ENCODE measurements at regions not wholly inside any gene's neighbourhood (a gene's known extent, or its start where the extent isn't known, plus 50 kb on each side); places are given as distances from the start of the nearest gene placed in this dataset.
"Not testable (repeated sequence)": the region's sequence is repeated elsewhere in the genome, so short reads cannot be mapped to it uniquely, and the experiment has no call there.

DNA sequence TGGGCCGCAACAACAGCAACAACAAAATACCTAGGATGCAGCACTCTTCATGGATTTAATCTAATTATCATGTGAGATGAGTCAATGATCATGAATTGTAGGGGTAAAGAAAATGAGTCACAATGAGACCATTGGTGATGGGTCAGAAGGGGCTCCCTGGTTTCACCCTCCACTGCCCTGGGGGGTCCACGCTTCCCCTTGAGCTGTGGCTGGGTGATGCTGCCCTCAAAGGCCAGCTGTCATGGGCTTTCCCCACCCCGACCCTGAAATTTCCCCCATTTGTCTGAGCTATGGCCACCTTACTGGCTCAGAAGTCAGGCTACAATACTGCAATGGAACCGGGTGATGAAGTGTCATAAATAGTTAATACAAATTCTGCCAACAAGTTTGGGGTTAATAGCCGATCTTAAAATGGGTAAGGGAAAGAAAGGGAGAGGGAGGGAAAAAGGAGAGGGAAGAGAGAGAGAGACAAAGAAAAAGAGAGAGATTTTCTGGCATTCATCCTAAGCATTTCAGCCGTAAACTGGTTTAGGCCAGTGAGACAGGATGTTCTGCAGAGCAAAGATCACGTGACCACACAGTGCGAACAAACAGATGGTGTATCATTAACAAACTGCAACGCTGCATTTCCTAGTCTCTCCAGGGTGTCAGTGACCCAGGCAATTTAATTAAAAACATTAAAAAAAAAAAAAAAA is 143.4 kb upstream of the ERRFI1 start:
- DNase-seq (ENCODE audit: low read depth in 2 of 2) = peak in 1 of 2 donors; percentile 21

DNA sequence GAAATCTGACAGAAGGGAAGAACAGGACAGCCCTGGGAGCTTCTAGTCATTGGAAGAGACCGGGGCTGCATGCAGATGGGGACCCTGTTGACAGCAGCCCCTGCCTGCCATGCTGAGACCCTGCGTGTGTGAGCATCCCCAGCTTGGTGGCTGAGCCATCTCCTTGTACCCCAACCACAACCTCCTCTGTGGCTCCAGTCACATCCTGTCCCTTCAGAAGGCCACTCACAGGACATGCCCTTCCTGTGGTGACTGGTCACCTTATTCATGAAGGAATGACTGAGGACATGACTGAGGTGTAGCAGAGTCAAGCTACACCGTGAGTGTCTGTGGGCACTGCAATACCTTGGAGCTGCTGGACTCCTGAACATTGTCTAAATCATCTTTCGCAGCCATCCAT is 141.8 kb upstream of the ERRFI1 start:
- no peak for DNase-seq (ENCODE audit: low read depth in 2 of 2)

- DNase-seq (ENCODE audit: low read depth in 2 of 2) = no peak
These were observed 140.3 kb upstream of the ERRFI1 start for GRCh38 chr1:8166406-8166805.

DNA sequence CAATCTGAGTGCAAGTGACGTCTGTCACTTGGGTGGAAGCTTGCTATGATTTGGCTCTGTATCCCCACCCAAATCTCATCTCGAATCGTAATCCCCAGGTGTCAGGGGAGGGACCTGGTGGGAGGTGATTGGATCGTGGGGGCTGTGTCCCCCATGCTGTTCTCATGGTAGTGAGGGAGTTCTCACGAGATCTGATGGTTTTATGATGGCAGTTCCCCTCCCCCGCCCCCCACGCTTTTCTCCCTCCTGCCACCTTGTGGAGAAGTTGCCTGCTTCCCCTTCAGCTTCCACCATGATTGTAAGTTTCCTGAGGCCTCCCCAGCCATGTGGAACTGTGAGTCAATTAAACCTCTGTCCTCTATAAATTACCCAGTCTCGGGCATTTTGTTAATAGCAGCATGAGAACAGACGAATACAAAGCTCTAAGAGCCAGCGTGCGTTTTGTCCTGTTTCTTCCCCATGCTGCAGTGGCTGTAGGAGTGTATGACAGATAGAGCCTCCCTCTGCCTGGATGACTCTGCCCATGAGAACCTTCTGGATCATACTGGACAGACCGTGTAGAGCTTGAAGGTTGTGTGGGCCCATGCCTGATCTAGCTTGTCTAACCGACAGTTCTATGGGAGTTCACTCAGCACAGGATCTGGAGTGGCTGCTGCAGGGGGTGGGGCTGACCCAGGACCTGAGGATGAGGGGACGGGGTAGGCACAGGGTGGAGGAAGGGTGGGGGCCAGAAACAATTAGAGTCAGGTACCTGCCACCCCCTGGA is 139.7 kb upstream of the ERRFI1 start:
- DNase-seq (ENCODE audit: low read depth in 2 of 2) = no peak

DNA sequence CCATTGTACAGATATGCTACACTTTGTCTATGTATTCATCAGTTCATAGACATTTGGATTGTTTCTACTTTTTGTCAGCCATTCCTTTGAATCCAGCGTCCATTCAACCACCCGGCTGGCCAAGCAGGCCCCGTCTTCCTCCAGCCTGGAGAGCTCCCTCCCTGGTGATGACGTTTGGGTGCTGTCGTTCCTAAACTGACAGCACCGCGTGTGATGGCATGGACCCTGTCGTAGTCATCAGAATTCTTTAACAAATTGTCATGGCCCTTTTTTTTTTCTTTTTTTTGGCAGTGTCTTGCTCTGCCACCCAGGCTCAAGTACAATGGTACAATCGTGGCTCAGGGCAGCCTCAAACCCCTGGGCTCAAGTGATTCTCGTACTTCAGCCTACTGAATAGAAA is 138.6 kb upstream of the ERRFI1 start:
- no peak for DNase-seq (ENCODE audit: low read depth in 2 of 2)

GRCh38 chr1:8163039-8163438 is 136.9 kb upstream of the ERRFI1 start:
- DNase-seq (ENCODE audit: low read depth in 2 of 2) = no peak

GRCh38 chr1:8162168-8162567 is 136.1 kb upstream of the ERRFI1 start:
- DNase-seq (ENCODE audit: low read depth in 2 of 2) = no peak

DNA sequence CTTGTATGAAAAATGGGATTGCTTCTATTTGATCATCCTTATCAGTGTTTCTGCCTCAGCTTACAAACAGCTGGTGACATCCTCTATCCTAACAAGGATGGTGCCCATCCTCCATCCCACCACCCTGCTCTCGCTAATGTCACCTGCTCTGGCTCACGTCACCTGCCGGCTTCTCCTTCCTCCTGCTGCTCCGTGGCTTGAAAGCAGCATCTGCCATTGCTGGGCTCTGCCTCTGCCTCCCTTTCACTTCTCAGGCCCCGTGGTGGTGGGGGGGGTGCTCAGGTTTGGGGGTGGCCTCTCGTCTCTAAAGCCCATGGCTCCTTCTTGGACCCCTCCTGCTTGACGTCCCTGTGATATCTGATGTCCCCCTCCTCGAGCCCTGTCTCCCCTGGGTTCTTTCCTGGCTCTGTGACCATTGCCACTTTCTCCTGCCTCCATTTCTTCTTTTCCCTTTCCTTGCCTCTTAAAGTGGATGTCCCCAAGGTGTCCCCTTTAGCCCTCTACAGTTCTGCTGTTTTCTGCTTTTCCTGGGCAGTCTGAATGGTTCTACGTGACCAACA is 135.5 kb upstream of the ERRFI1 start:
- DNase-seq (ENCODE audit: low read depth in 2 of 2) = no peak

- DNase-seq (ENCODE audit: low read depth in 2 of 2) = no peak
These were observed 133.4 kb upstream of the ERRFI1 start for GRCh38 chr1:8159470-8160024.

DNA sequence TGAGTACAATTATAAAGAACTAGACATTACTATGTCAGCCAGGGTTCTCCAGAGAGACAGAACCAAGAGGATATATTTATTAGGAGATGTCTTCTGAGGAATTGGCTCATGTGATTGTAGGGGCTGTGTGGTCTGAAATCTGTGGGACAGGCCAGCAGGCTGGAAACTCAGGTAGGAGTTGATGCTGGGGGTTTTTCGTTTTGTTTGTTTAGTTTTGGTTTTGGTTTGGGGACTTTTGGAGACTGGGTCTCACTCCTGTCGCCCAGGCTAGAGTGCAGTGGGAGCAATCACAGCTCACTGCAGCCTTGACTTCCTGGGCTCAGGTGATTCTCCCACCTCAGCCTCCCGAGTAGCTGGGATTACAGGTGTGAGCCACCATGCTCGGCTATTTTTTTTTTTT is 132.9 kb upstream of the ERRFI1 start:
- DNase-seq (ENCODE audit: low read depth in 2 of 2) = no peak

- DNase-seq (ENCODE audit: low read depth in 2 of 2) = no peak
These were observed 131.7 kb upstream of the ERRFI1 start for GRCh38 chr1:8157765-8158164.

GRCh38 chr1:8155528-8156186 is 129.5 kb upstream of the ERRFI1 start:
- no peak for DNase-seq (ENCODE audit: low read depth in 2 of 2)

DNA sequence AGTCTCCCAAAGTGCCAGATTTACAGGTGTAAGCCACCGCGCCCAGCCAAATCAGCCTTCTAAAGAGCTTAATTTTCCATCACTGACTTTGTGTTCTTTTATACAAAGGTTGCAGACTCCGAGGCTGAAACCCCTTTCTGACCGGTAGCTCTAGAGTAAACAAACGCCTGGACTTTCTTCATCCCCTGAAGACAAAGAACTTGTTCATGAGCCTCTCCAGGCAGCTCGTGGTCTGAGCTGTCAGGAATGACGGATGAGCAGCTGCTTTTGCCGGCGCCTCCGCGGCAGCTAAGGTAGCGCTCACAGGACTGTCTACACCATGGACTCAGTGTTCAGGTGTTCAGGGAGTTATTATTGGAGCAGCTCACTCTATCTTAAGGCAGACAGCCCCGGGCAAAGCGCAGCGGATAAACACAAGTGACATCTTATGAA is 128.5 kb upstream of the ERRFI1 start:
- DNase-seq (ENCODE audit: low read depth in 2 of 2) = no peak

DNA sequence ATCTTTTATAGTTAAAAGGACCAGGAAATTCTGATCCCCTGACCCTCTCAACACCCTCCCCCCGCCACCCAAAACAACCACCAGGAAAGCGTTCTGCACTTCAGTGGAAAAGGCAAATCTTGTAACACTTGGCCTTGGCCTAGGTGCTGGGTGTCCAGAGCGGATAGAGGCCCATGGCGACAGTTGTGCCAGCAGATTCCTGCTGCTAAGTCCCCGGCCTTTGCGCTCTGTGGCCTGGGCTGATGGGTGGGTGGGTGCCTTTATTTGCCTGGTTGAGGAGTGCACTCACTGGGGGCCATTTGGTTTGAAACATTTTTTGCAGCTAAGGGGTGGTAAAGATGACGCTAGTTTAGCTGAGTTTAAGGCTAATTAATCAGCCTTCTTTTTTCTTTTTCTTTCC is 127.9 kb upstream of the ERRFI1 start:
- DNase-seq (ENCODE audit: low read depth in 2 of 2) = no peak

- DNase-seq (ENCODE audit: low read depth in 2 of 2) = peak in 1 of 2 donors; percentile 6
These were observed 126.9 kb upstream of the ERRFI1 start for GRCh38 chr1:8152731-8153702.

DNA sequence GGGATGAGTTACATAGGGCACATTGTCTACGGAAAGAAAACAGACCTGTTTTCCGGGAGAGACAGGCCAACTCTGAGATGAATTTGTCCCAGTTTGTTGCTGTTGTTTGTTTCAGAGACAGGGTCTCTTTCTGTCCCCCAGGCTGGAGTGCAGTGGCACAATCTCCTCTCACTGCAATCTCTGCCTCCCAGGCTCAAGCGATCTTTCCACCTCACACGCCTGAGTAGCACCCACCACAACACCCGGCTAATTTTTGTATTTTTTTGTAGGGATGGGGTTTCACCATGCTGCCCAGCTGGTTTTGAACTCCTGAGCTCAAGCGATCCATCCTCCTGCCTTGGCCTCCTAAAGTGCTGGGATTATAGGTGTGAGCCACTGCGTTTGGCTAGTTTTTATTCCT is 125.5 kb upstream of the ERRFI1 start:
- no peak for DNase-seq (ENCODE audit: low read depth in 2 of 2)

DNA sequence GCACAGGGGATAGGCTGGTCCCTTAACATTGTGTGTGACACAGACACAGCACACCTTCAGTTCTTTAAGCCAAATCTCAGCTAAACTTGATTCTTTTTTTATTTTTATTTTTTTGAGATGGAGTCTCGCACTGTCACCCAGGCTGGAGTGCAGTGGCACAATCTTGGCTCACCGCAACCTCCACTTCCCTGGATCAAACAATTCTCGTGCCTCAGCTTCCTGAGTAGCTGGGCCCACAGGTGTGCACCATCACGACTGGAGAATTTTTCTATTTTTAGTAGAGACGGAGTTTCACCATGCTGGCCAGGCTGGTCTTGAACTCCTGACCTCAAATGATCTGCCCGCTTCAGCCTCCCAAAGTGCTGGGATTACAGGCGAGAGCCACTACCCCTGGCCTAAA is 123.6 kb upstream of the ERRFI1 start:
- not testable (repeated sequence) for DNase-seq (ENCODE audit: low read depth in 2 of 2)

DNA sequence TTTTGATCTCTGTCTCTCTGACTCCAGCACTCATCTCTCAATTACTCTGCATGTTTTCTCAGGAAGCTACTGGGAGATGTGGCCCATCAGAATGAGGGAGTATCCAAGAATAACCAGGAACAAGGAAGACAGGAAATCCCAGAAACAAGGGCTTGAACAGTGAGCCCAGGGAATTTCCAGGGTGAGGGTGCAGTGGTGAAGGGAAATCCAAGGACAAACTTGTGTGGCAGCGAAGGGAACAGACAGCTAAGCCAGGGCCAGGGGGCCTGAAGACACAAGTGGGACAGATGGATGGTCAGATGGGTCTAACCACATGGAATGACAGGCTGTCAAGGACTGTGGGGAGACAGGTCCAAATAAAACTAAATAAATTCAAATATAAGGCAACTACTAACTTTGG is 121.8 kb upstream of the ERRFI1 start:
- DNase-seq (ENCODE audit: low read depth in 2 of 2) = no peak

DNA sequence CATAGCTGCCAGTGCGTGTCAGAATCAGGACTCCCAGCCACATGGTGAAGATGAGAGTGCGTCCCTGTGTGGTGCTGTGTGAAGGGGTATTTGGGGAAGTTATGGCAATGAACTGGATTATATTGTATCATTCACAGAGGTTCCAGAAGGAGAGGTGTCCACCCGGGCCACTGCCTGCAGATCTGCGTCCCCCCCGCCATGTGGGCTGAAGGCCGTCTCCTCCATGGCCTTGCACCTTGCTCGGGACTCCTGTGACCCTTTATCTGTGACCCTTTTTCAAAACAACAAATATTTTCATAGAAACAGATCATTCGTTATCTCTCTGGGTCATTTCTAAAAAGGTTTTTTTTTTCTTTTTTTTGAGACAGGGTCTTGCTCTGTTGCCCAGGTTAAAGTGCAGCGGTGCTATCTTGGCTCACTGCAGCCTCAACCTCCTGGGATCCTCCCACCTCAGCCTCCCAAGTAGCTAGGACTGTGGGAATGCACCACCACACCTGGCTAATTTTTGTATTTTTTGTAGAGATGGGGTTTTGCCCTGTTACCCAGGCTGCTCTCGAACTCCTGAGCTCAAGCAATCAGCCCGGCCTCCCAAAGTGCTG is 120.2 kb upstream of the ERRFI1 start:
- no peak for DNase-seq (ENCODE audit: low read depth in 2 of 2)

DNA sequence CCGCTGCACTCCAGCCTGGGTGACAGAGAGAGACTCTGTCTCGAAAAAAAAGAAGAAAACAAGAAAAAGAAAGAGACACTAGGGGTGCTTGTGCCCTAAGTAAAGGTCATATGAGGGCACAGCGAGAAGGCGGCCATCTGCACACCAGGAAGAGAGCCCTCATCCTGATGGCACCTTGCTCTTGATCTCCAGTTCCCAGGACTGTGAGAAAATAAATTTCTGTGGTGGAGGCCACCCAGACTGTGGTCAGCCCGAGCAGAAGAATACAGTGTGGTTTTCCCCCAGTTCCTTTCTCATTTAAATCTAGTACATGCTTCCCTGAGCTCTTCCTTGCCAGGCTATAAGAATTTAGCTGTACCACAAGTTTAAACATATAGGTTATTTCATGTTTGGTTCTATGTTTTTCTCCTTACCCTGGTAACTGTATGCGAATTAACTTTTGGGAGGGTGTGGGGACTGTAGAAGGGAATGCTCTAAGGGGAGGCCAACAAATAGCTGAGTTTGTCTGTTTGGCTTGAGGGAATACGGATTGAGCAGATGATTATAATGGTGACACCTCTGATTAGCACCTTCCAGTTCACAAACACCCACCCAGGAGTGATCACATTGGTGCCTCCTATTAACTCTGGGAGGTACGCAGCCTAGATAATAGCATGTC is 119.6 kb upstream of the ERRFI1 start:
- no peak for DNase-seq (ENCODE audit: low read depth in 2 of 2)
